Body of pancreas (tissue), 4 donors: ENCODE measurements at regions not wholly inside any gene's neighbourhood (a gene's known extent, or its start where the extent isn't known, plus 50 kb on each side); places are given as distances from the start of the nearest gene placed in this dataset.

Experiments
- CTCF ChIP-seq, 7 experiments: fragments of 450-650 bp in 4 of 7; fragments of 200-600 bp in 3 of 7; sonication (generic) in 3 of 7; IDR thresholded peaks; one replicate each; pipeline ENCODE4 v1.5.1; 2016 to 2019; ENCODE audit warnings: antibody characterized with exemption in 7 of 7
- POLR2A ChIP-seq, 3 donors: fragments of 450-650 bp; IDR thresholded peaks; one replicate each; pipeline ENCODE4 v1.6.1; 2016; ENCODE audit warnings: antibody characterized with exemption in 3 of 3, mild to moderate bottlenecking in 2 of 3

GRCh38 chr2:182595650-182596049 is 120.4 kb upstream of the DNAJC10 start:
- no peak for TF ChIP-seq CTCF (IDR thresholded peaks at IDR 0.05)
- TF ChIP-seq POLR2A (IDR thresholded peaks at IDR 0.05), result no peak
